HEK293 (cell line): ENCODE measurements at regions not wholly inside any gene's neighbourhood (a gene's known extent, or its start where the extent isn't known, plus 50 kb on each side); places are given as distances from the start of the nearest gene placed in this dataset.

Experiments
- CTCF ChIP-seq: fragments of 450-650 bp; formaldehyde crosslinking; IDR thresholded peaks from 2 replicates; pipeline ENCODE4 v1.5.1; 2016; ENCODE audit warnings: missing biosample characterization, missing genetic modification characterization
- ZBTB21 ChIP-seq: fragments of 450-650 bp; formaldehyde crosslinking; IDR thresholded peaks from 2 replicates; pipeline ENCODE4 v1.5.1; 2017; ENCODE audit warnings: missing biosample characterization, missing genetic modification characterization
- ZNF629 ChIP-seq: fragments of 450-650 bp; formaldehyde crosslinking; IDR thresholded peaks from 2 replicates; pipeline ENCODE4 v1.5.1; 2017; ENCODE audit warnings: missing biosample characterization, missing genetic modification characterization
- ZNF639 ChIP-seq: fragments of 450-650 bp; formaldehyde crosslinking; IDR thresholded peaks from 2 replicates; pipeline ENCODE4 v1.5.1; 2016; ENCODE audit warnings: missing biosample characterization, missing genetic modification characterization
- ZNF785 ChIP-seq: fragments of 450-650 bp; formaldehyde crosslinking; IDR thresholded peaks from 2 replicates; pipeline ENCODE4 v1.5.1; 2016; ENCODE audit warnings: missing biosample characterization, missing genetic modification characterization

DNA sequence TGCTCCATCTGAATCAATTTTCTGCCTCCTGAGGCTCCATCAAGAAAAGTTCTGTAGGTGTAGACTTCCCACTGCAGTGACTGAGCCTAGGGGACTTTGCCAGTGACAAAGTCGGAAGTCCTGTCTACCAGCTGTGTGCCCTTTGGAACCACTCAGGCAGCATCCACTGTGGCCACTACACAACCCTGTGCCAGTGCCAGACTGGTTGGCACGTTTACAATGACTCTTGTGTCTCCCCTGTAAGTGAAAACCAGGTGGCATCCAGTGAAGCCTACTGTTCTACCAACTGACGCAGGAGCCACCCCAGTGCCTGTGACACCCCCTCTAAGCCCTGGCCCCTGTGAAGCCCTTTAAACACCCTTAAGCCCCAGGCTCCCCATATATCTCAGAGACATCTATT is 132.1 kb upstream of the SERPINE2 start:
- TF ChIP-seq ZNF629 (tag by site-specific recombination): no peak
- TF ChIP-seq ZBTB21 (tag by site-specific recombination): no peak
- no peak for TF ChIP-seq ZNF639
- no peak for TF ChIP-seq ZNF785
- no peak for TF ChIP-seq CTCF (tag by site-specific recombination)
